HEK293 (cell line): ENCODE measurements at regions not wholly inside any gene's neighbourhood (a gene's known extent, or its start where the extent isn't known, plus 50 kb on each side); places are given as distances from the start of the nearest gene placed in this dataset.

Source experiments
- CTCF ChIA-PET: fragments of 350-600 bp; formaldehyde crosslinking; extraction: SDS; loops from one replicate; lab custom pipeline; 2021; ENCODE audit warnings: antibody characterized with exemption; lab: Yijun Ruan, JAX
- POLR2A ChIA-PET: fragments of 300-600 bp; formaldehyde crosslinking; extraction: SDS; loops from one replicate; lab custom pipeline; 2020; ENCODE audit warnings: antibody characterized with exemption, inconsistent platforms; lab: Yijun Ruan, JAX
- H3K27ac ChIP-seq: fragments of 200-500 bp; sonication (Bioruptor generic); 2 replicates; pipeline ENCODE4 v1.5.1; 2014; ENCODE audit warnings: low read depth, low read length, control low read depth, inconsistent platforms; ENCODE audit errors: extremely low read depth
- H3K36me3 ChIP-seq, 2 experiments: fragments of 200-500 bp in 1 of 2; sonication (Bioruptor generic) in 1 of 2; 1 replicate in 1 of 2; 2 replicates in 1 of 2; pipeline ENCODE4 v1.5.1; 2014 to 2017; ENCODE audit warnings: inconsistent platforms in 2 of 2, low read length in 2 of 2; ENCODE audit not compliant: control insufficient read depth in 2 of 2, insufficient read depth in 1 of 2
- H3K4me1 ChIP-seq: fragments of 200-500 bp; sonication (Bioruptor generic); 2 replicates; pipeline ENCODE4 v1.5.1; 2014; ENCODE audit warnings: mild to moderate bottlenecking, low read length, inconsistent platforms; ENCODE audit not compliant: control insufficient read depth, insufficient read depth
- H3K4me3 ChIP-seq: 2 replicates; pipeline ENCODE4 v1.5.1; 2011; ENCODE audit warnings: low read depth, mild to moderate bottlenecking, control low read depth, low read length, moderate library complexity
- H3K9me3 ChIP-seq: fragments of 200-500 bp; sonication (Bioruptor generic); 2 replicates; pipeline ENCODE4 v1.5.1; 2014; ENCODE audit warnings: low read depth, low read length, inconsistent platforms; ENCODE audit not compliant: control insufficient read depth, insufficient read depth
- GLI2 ChIP-seq: fragments of 450-650 bp; formaldehyde crosslinking; IDR thresholded peaks from 2 replicates; pipeline ENCODE4; 2017; ENCODE audit warnings: missing biosample characterization, missing genetic modification characterization, low read depth, borderline replicate concordance
- GLIS2 ChIP-seq: fragments of 450-650 bp; formaldehyde crosslinking; IDR thresholded peaks from 2 replicates; pipeline ENCODE4 v1.5.1; 2016; ENCODE audit warnings: missing biosample characterization, missing genetic modification characterization
- IKZF3 ChIP-seq: fragments of 450-650 bp; IDR thresholded peaks from 2 replicates; pipeline ENCODE4 v1.5.0; 2018; ENCODE audit warnings: missing biosample characterization, mild to moderate bottlenecking, missing genetic modification characterization, moderate library complexity
- PBX3 ChIP-seq: sonication (generic); formaldehyde crosslinking; IDR thresholded peaks from 2 replicates; pipeline ENCODE4 v1.8.1; 2022; ENCODE audit warnings: mild to moderate bottlenecking, moderate library complexity, missing genetic modification reagents
- PRDM1 ChIP-seq: fragments of 450-650 bp; formaldehyde crosslinking; IDR thresholded peaks from 2 replicates; pipeline ENCODE4; 2016; ENCODE audit warnings: missing biosample characterization, missing genetic modification characterization
- TSHZ1 ChIP-seq: fragments of 450-650 bp; formaldehyde crosslinking; IDR thresholded peaks from 2 replicates; pipeline ENCODE4 v1.5.1; 2016; ENCODE audit warnings: missing biosample characterization, missing genetic modification characterization, borderline replicate concordance
- ZEB2 ChIP-seq: fragments of 450-650 bp; formaldehyde crosslinking; IDR thresholded peaks from 2 replicates; pipeline ENCODE4 v1.5.1; 2016; ENCODE audit warnings: missing biosample characterization, missing genetic modification characterization
- ZNF350 ChIP-seq: fragments of 450-650 bp; formaldehyde crosslinking; IDR thresholded peaks from 2 replicates; pipeline ENCODE4 v1.5.0; 2017; ENCODE audit warnings: missing biosample characterization, mild to moderate bottlenecking, missing genetic modification characterization
- ZNF354C ChIP-seq: fragments of 450-650 bp; formaldehyde crosslinking; IDR thresholded peaks from 2 replicates; pipeline ENCODE4 v1.5.1; 2016; ENCODE audit warnings: missing biosample characterization, missing genetic modification characterization, low read depth, borderline replicate concordance
- ZNF555 ChIP-seq: fragments of 450-650 bp; formaldehyde crosslinking; conservative IDR thresholded peaks from 2 replicates; pipeline ENCODE4 v1.5.1; 2017; ENCODE audit warnings: missing biosample characterization, mild to moderate bottlenecking, missing genetic modification characterization, inconsistent platforms
- ZNF558 ChIP-seq: fragments of 450-650 bp; formaldehyde crosslinking; IDR thresholded peaks from 2 replicates; pipeline ENCODE4 v1.5.1; 2016; ENCODE audit warnings: missing biosample characterization, missing genetic modification characterization
- ZNF610 ChIP-seq: fragments of 450-650 bp; formaldehyde crosslinking; IDR thresholded peaks from 2 replicates; pipeline ENCODE4 v1.5.1; 2016; ENCODE audit warnings: missing biosample characterization, missing genetic modification characterization, borderline replicate concordance
- ZNF621 ChIP-seq: fragments of 450-650 bp; formaldehyde crosslinking; IDR thresholded peaks from 2 replicates; pipeline ENCODE4 v1.5.1; 2017; ENCODE audit warnings: missing biosample characterization, missing genetic modification characterization
- ZNF624 ChIP-seq: fragments of 450-650 bp; formaldehyde crosslinking; IDR thresholded peaks from 2 replicates; pipeline ENCODE4 v1.5.1; 2017; ENCODE audit warnings: missing biosample characterization, missing genetic modification characterization
- ZNF785 ChIP-seq: fragments of 450-650 bp; formaldehyde crosslinking; IDR thresholded peaks from 2 replicates; pipeline ENCODE4 v1.5.1; 2016; ENCODE audit warnings: missing biosample characterization, missing genetic modification characterization
- TF ChIP-seq, protein P1 (sequence below): IDR thresholded peaks from 2 replicates; pipeline ENCODE4 v1.6.1; 2011; ENCODE audit warnings: mild to moderate bottlenecking, low read depth, low read length, borderline replicate concordance
- TF ChIP-seq, protein P2 (sequence below): fragments of 450-650 bp; formaldehyde crosslinking; IDR thresholded peaks from 2 replicates; pipeline ENCODE4 v1.5.1; 2017; ENCODE audit warnings: missing biosample characterization, missing genetic modification characterization
- TF ChIP-seq, protein P3 (sequence below): fragments of 450-650 bp; formaldehyde crosslinking; IDR thresholded peaks from 2 replicates; pipeline ENCODE4 v1.5.1; 2016; ENCODE audit warnings: missing biosample characterization, missing genetic modification characterization

DNA sequence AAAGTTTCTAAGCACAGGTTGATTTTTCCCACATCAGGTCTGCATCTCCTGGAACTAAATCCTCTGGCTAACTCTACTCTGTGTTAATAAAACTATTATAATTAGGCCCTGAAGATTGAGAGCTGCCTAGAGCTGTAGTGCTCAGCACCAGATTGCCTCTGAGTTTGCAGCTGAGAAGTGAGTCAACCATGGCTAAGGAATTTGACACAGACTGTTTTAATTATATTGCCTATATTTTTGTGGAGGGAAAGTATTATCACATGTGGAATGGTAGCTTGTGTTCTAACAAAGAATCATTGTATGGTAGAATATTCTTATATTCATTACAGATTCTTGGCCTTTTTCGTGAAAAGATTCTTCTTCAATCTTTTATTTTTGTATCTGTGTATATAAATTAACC is 1907.6 kb upstream of the TENM3 start (continued):
- no peak for TF ChIP-seq IKZF3 (tag by site-specific recombination)
- TF ChIP-seq ZNF610: no peak
- no peak for TF ChIP-seq ZNF624

DNA sequence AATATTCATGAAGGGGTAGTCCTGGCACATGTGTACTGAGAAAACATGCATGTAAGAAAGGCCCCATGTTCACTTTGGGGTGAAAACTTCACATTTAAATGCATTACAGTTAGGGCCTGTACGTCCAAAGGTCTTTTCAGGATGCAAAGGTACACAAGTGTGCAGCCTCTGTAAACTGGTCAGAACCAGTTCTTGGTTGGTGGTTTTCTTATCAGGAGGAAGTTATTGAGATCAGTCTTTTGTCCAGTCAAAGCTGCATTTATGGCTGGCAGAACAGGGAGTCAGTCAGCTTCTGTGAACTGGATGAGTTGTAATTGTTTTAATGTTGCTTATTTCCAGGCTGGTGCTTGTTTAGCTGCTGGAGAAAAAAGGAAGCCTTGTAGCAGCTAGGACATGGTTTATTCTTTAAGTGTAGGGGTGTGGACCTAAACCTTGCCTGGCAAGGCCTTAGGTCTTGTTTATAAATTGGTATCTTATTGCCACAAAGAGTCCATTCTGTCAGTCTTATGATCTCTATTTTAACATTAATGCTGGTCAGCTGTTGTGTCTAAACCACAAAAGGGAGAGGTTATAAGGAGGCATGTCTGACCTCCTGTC is 1906.6 kb upstream of the TENM3 start:
- no peaks in the 10 kb centered on the region for H3K36me3 ChIP-seq
- no peaks in the 10 kb centered on the region for H3K4me1 ChIP-seq
- H3K9me3 ChIP-seq: no peaks in the 10 kb centered on the region
- CTCF ChIA-PET: no interaction called here
- POLR2A ChIA-PET: no interaction called here
- TF ChIP-seq ZNF621 (tag by site-specific recombination): no peak
- TF ChIP-seq, protein P1, sequence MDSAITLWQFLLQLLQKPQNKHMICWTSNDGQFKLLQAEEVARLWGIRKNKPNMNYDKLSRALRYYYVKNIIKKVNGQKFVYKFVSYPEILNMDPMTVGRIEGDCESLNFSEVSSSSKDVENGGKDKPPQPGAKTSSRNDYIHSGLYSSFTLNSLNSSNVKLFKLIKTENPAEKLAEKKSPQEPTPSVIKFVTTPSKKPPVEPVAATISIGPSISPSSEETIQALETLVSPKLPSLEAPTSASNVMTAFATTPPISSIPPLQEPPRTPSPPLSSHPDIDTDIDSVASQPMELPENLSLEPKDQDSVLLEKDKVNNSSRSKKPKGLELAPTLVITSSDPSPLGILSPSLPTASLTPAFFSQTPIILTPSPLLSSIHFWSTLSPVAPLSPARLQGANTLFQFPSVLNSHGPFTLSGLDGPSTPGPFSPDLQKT: no peak
- TF ChIP-seq ZNF555: no peak
- TF ChIP-seq ZEB2: no peak
- TF ChIP-seq PBX3 (CRISPR knock-in tag): no peak
- no peak for TF ChIP-seq ZNF354C (tag by site-specific recombination)
- no peak for TF ChIP-seq GLI2 (tag by site-specific recombination)
- no peak for TF ChIP-seq ZNF785 (tag by site-specific recombination)
- no peak for TF ChIP-seq ZNF558 (tag by site-specific recombination)
- TF ChIP-seq, protein P2, sequence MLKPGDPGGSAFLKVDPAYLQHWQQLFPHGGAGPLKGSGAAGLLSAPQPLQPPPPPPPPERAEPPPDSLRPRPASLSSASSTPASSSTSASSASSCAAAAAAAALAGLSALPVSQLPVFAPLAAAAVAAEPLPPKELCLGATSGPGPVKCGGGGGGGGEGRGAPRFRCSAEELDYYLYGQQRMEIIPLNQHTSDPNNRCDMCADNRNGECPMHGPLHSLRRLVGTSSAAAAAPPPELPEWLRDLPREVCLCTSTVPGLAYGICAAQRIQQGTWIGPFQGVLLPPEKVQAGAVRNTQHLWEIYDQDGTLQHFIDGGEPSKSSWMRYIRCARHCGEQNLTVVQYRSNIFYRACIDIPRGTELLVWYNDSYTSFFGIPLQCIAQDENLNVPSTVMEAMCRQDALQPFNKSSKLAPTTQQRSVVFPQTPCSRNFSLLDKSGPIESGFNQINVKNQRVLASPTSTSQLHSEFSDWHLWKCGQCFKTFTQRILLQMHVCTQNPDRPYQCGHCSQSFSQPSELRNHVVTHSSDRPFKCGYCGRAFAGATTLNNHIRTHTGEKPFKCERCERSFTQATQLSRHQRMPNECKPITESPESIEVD (tag by site-specific recombination): no peak
- no peak for TF ChIP-seq TSHZ1 (tag by site-specific recombination)
- no peak for TF ChIP-seq ZNF350
- TF ChIP-seq PRDM1 (tag by site-specific recombination): no peak
- TF ChIP-seq, protein P3, sequence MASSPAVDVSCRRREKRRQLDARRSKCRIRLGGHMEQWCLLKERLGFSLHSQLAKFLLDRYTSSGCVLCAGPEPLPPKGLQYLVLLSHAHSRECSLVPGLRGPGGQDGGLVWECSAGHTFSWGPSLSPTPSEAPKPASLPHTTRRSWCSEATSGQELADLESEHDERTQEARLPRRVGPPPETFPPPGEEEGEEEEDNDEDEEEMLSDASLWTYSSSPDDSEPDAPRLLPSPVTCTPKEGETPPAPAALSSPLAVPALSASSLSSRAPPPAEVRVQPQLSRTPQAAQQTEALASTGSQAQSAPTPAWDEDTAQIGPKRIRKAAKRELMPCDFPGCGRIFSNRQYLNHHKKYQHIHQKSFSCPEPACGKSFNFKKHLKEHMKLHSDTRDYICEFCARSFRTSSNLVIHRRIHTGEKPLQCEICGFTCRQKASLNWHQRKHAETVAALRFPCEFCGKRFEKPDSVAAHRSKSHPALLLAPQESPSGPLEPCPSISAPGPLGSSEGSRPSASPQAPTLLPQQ (tag by site-specific recombination): no peak
- TF ChIP-seq GLIS2 (tag by site-specific recombination): no peak
- TF ChIP-seq, all 188 proteins: peak for 0
- H3K27ac ChIP-seq: no peak overlapping the region
- no peak overlapping the region for H3K4me3 ChIP-seq
